ENCODE measurements at regions not wholly inside any gene's neighbourhood (a gene's known extent, or its start where the extent isn't known, plus 50 kb on each side); places are given as distances from the start of the nearest gene placed in this dataset.

- H3K9me3 ChIP-seq = no peaks in the 10 kb centered on the region
Measured at GRCh38 chr4:31034550-31034949, 314.4 kb downstream of the PCDH7 start.

GRCh38 chr4:31035761-31036160, 315.6 kb downstream of the PCDH7 start:
- no peaks in the 10 kb centered on the region for H3K4me1 ChIP-seq
- no peaks in the 10 kb centered on the region for H3K27me3 ChIP-seq
- no peaks in the 10 kb centered on the region for H3K36me3 ChIP-seq
- TF ChIP-seq CTCF (IDR thresholded peaks at IDR 0.05) = no peak
- no peak for TF ChIP-seq POLR2A (IDR thresholded peaks at IDR 0.05)
- TF ChIP-seq EP300 (IDR thresholded peaks at IDR 0.05) = no peak
- H3K4me3 ChIP-seq = no peak overlapping the region
- no peaks in the 10 kb centered on the region for H3K9me3 ChIP-seq
- no peak for DNase-seq (ENCODE audit: low spot score in 2 of 2)
- 77 to 79% methylated on average over 1 of the region's 1 CpG for WGBS, 2 donors
- H3K27ac ChIP-seq = no peak overlapping the region

More at GRCh38 chr4:31034550-31034949, 314.4 kb downstream of the PCDH7 start:
- no peak for DNase-seq (ENCODE audit: low spot score in 2 of 2)
- WGBS, 2 donors = 86 to 89% methylated on average over 3 of the region's 3 CpGs
- H3K4me1 ChIP-seq = no peaks in the 10 kb centered on the region
- H3K27ac ChIP-seq = no peak overlapping the region
- H3K27me3 ChIP-seq = no peaks in the 10 kb centered on the region
- no peak overlapping the region for H3K4me3 ChIP-seq
- H3K36me3 ChIP-seq = no peaks in the 10 kb centered on the region
- TF ChIP-seq EP300 (IDR thresholded peaks at IDR 0.05) (no peak), POLR2A (IDR thresholded peaks at IDR 0.05) (no peak), CTCF (IDR thresholded peaks at IDR 0.05) (no peak)

GRCh38 chr4:31037703-31038102, 317.5 kb downstream of the PCDH7 start:
- H3K36me3 ChIP-seq = no peaks in the 10 kb centered on the region
- no peak overlapping the region for H3K27ac ChIP-seq
- no peaks in the 10 kb centered on the region for H3K27me3 ChIP-seq
- no peaks in the 10 kb centered on the region for H3K9me3 ChIP-seq
- no peaks in the 10 kb centered on the region for H3K4me1 ChIP-seq
- TF ChIP-seq POLR2A (IDR thresholded peaks at IDR 0.05) (no peak), EP300 (IDR thresholded peaks at IDR 0.05) (no peak), CTCF (IDR thresholded peaks at IDR 0.05) (no peak)
- no peak for DNase-seq (ENCODE audit: low spot score in 2 of 2)
- H3K4me3 ChIP-seq = no peak overlapping the region

GRCh38 chr4:31039382-31039781, 319.2 kb downstream of the PCDH7 start:
- no peak for DNase-seq (ENCODE audit: low spot score in 2 of 2)
- Histone ChIP-seq H3K27ac (no peak overlapping the region), H3K9me3 (no peaks in the 10 kb centered on the region), H3K27me3 (no peaks in the 10 kb centered on the region), H3K4me1 (no peaks in the 10 kb centered on the region), H3K36me3 (no peaks in the 10 kb centered on the region), H3K4me3 (no peak overlapping the region)
- TF ChIP-seq POLR2A (IDR thresholded peaks at IDR 0.05) (no peak), EP300 (IDR thresholded peaks at IDR 0.05) (no peak), CTCF (IDR thresholded peaks at IDR 0.05) (no peak)
- WGBS, 2 donors = 94 to 95% methylated on average over 3 of the region's 3 CpGs

GRCh38 chr4:31040106-31040505, 319.9 kb downstream of the PCDH7 start:
- no peaks in the 10 kb centered on the region for H3K36me3 ChIP-seq
- DNase-seq (ENCODE audit: low spot score in 2 of 2) = no peak
- no peak overlapping the region for H3K27ac ChIP-seq
- no peaks in the 10 kb centered on the region for H3K27me3 ChIP-seq
- 50 to 79% methylated on average over 2 of the region's 2 CpGs for WGBS, 2 donors
- no peaks in the 10 kb centered on the region for H3K9me3 ChIP-seq
- H3K4me3 ChIP-seq = no peak overlapping the region
- no peaks in the 10 kb centered on the region for H3K4me1 ChIP-seq
- TF ChIP-seq CTCF (IDR thresholded peaks at IDR 0.05) = no peak
- TF ChIP-seq POLR2A (IDR thresholded peaks at IDR 0.05) = no peak
- no peak for TF ChIP-seq EP300 (IDR thresholded peaks at IDR 0.05)
